SK-MEL-5 (cell line): ENCODE measurements at regions not wholly inside any gene's neighbourhood (a gene's known extent, or its start where the extent isn't known, plus 50 kb on each side); places are given as distances from the start of the nearest gene placed in this dataset.

ENCODE experiments used
- DNase-seq: peaks from one replicate; pipeline ENCODE4 v3.0.0-alpha.2; 2016; ENCODE audit warnings: low read depth, low spot score
- in situ Hi-C: cut with HindIII; loops from 2 replicates; pipeline ENCODE4 v1.10.0; 2016; ENCODE audit warnings: low sequenced_read_pairs, high pct_unique_total_duplicates, low pct_unique_long_range_greater_than_20kb
- small RNA-seq, 2 experiments: library from RNA; depleted of rRNA; stranded (forward); fragments of <200 nt; gene quantifications; one replicate each; pipeline ENCODE3, GENCODE V24; 2014

DNA sequence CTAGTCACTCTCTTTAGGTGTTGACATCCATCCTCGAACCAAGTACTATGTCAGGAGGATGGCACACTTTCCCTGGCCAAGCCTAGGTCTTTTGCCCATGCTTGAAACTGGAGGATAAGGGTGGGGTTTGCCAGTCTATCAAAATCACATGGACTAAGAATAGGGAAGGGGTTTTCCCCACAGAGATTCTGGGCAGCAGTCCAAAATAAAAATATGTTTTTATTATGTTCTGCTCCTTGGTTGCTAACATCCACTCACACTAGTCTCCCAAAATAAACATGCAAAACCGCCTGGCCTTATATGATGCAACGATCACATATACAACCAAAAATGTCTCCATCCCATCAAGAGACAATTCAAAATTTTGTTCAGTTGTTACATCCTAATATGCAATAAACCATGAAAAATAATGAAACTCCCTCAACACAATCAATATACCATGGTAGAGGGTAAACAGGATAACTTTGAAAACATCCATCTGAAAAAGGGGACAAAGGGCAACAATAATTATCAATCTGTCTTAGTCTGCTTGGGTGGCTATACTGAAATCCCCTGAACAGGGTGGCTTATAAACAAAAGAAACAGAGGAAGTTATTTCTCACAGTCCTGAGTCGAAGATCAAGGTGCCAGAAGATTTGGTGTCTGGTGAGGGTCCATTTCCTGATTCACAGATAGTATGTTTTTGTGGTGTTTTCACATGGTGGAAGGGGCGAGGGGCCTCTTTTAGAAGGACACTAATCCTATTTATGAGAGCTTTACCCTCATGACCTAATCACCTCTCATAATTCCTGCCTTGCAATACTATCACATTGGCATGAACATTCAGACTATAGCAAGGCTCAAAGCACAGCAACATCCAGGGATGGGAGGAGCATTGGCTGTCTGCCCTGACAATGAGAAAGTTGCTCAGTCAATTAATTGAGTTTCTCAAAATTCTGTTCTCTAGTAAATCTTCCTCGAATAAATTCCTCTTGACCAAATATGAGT, 159.3 kb downstream of the ETV1 start:
- no peak for DNase-seq
- in situ Hi-C loops: no loop called here

DNA sequence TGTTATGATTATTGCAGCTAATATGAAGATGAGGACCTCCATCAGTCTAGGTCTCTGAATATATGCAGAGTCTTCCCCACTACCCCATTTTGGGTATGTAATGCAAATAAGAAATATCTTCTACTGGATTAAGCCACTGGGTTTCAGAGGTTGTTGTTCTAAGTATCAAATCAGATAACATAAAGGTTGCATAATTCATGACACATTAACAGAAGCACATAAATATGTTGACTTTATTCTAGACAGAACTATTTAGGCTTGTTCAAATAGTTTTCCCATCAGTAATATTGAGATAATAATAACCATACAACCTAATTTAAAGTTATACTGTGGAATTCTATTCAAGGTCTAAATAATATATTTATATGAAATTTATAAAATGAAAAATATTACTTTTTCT, 157.1 kb downstream of the ETV1 start:
- DNase-seq: no peak
- in situ Hi-C loops: no loop called here

DNA sequence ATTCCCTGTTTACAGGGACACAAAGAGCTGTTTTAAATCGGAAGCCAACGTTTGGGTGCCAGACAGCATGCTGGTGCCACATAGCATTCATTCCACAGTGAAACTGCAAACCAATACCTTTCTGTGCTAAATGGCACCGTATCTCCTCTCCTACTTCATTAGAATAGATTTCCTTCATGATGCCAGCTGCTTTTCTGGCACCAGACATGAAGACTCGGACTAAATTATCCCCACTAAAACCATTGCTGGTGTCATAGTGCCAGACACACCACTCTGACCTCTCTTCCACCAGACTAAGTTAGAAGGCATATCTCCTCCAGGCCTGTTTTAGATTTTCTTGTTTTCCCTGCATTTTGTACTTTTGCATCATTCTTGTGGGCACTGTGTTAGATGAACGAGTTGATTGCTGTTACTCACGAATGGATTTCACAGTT, 155.1 kb downstream of the ETV1 start:
- no peak for DNase-seq
- in situ Hi-C loops: no loop called here

DNA sequence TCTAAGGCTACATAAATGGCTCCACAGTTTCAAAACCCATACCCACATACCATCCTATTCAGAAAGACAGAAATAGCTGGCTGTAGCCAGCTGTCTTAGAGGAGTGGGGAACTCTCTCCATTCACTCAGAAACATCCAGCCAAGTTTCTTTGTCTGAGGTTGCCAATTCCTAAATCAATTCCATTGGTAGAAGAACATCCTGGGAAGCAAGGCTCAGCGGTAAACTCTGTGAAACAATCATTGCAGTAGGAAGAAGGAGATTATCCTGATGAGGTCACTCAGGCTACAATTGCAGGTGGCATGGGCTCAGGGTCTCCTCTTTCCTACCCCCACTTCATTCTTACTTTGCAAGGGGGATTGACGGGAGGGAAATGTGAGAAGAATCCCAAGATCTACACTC, 154.0 kb downstream of the ETV1 start:
- in situ Hi-C loops: no loop called here
- no peak for DNase-seq

DNA sequence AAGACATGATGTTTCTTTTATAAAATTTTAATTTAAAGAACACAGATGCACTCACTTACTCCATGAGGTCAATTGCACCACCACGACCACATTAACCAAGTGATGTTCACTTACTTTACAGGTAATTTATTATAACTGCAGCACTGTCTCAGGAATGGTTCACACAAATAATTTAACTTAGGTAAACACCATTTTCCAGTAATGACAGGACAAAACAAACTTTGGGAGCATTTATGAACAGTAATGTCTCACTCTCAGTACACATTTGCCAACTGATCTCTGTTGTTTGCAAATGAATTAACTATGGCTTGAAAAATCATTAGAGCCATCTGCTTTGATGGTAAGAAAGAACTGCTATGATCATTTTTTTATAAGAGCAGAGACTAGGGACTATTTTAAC, 150.4 kb downstream of the ETV1 start:
- in situ Hi-C loops: no loop called here

More for the DNA sequence above, 150.4 kb downstream of the ETV1 start:
- DNase-seq: no peak

Small RNA genes lying in the stretch of these regions (small RNA-seq; reads per million reads assigned to genes)
- gene RN7SKP228: 0 to 1.6 reads per million in 2 experiments
